ENCODE measurements at regions not wholly inside any gene's neighbourhood (a gene's known extent, or its start where the extent isn't known, plus 50 kb on each side); places are given as distances from the start of the nearest gene placed in this dataset.

- TF ChIP-seq CTCF (IDR thresholded peaks at IDR 0.05) (no peak), POLR2A (IDR thresholded peaks at IDR 0.05) (no peak)
These were observed 199.8 kb upstream of the FBXL7 start for GRCh38 chr5:15300141-15300540.

All from vagina (tissue), 2 donors.